HG03108 (cell line): ENCODE measurements at regions not wholly inside any gene's neighbourhood (a gene's known extent, or its start where the extent isn't known, plus 50 kb on each side); places are given as distances from the start of the nearest gene placed in this dataset.

Experiments used
- ATAC-seq: cut with Tn5 transposase; IDR thresholded peaks from one replicate; pipeline ENCODE4 v1.9.1; 2021; ENCODE audit warnings: moderate library complexity; ENCODE audit not compliant: unreplicated experiment

DNA sequence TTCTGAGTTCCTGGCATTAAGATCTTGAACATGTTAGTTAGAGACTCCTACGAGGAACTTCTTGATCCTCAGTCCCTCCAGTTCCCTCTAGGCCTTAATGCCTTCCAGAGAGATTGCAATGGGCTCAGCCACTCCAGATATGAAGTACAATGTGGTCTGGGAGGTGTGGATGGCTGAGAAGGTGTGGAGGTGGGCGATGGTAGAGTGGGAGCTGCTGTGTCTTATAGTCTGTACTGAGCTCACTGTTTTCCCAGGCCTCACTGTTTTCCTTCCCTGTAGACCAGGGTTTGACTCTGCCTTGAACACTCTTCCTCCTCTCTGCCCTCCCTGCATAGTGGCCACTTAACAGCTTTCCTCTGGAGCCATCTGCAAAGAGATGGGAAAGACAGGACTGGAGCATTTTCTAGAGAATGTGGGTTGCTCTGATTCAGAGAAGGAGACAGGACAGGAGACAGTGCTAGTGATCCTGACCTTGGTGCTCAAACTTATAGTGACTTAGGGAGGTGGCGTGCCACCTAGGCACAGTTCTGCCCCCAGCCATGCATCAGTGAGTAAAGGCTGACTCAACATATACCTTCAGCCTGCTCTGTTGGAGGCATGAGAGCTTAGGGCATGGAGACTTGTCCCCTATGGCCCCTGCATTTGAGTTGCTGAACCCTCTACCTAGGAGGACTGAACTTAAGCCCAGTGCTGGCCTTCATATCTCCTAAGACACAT is 129.7 kb downstream of the TDRD15 start:
- no peak for ATAC-seq

DNA sequence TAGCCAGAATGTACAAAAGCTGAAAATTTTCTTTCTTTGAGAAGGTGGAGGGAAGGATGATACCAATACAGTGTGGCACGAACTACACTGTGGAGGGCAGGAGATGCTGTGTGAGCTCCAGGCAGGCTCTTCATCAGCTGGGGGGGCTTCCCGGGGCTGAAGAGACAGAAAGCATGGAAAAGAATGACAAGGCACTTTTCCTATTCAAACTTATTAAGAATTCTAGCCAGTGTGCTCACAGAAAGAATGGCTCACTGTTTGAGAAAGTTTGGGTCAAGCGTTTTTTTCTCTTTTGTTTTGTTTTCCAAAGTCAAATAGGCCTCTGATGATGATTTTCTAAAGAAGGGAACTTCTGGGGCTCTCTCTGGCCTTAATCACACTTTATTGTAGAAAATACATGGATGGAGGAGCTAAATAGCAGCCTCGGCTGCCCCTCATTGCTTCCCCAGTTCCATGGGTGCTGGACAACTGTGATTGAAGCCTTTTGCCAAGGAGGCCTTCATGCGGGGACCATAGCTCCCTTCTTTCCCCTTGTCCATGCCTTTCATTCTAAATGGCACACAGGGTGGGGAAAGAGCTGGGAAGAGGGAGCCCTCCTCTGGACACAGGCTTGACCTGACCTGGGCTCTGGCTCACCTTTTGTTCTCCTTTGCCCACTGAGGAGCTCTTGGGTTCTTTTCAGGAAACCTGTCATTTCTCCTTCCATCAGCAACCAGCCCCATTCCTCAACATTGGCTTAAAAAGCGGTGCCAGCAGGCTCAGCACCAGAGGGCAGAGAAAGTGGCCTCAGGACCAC is 130.6 kb downstream of the TDRD15 start:
- ATAC-seq, result no peak

DNA sequence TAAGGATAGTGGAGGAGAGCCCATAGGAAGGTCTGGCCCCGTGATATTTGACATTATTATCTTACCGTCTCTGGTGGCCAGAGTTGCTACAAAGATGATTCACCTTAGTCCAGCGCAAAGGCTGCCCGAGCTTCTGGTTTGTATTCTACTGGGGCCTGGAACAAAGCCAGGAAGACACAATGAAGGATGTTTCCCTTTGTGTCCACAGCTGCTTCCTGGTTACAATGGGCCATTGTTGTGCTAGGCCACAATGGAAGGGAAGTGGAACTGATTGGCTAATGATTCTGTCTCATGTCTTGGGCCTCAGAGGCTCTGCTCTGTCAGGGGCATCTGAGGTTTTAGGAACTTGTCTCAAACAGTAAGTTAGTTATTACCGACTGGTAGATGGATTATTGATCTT is 132.2 kb downstream of the TDRD15 start:
- ATAC-seq, result peak; percentile 76

GRCh38 chr2:21257621-21258020 is 133.9 kb downstream of the TDRD15 start:
- no peak for ATAC-seq

GRCh38 chr2:21258082-21258481 is 134.3 kb downstream of the TDRD15 start:
- ATAC-seq, result no peak

GRCh38 chr2:21260311-21260710 is 136.5 kb downstream of the TDRD15 start:
- ATAC-seq, result no peak

- ATAC-seq, result no peak
Observed at GRCh38 chr2:21261591-21261990, 137.8 kb downstream of the TDRD15 start.

DNA sequence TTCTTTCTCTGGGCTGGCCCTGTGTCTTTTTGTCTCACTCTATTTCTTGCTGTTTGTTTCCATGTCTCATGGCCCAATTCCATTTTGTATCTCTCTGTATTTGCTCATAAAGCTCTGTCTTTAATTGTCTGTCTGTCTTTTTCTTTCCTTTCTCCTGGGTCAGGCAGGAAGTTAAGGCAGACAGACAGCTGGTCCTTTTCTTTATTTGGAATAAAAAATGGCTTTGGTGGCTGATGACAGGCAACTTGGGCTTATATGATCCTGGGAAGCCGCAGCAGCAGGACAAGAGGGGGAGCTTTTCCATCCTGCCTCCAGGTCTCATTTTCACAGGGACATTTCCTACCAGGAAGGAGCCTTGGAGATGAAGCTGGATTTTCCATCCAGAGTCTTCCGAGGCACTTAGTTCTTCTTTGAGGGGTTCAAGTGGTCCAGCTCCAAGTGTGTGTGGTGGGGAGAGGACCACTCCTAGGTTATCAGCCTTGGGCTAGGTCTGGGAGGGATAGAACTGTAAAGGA is 138.7 kb downstream of the TDRD15 start:
- ATAC-seq, result no peak

- no peak for ATAC-seq
Observed at GRCh38 chr2:21263622-21264021, 139.9 kb downstream of the TDRD15 start.

- no peak for ATAC-seq
Observed at GRCh38 chr2:21265752-21266151, 142.0 kb downstream of the TDRD15 start.

DNA sequence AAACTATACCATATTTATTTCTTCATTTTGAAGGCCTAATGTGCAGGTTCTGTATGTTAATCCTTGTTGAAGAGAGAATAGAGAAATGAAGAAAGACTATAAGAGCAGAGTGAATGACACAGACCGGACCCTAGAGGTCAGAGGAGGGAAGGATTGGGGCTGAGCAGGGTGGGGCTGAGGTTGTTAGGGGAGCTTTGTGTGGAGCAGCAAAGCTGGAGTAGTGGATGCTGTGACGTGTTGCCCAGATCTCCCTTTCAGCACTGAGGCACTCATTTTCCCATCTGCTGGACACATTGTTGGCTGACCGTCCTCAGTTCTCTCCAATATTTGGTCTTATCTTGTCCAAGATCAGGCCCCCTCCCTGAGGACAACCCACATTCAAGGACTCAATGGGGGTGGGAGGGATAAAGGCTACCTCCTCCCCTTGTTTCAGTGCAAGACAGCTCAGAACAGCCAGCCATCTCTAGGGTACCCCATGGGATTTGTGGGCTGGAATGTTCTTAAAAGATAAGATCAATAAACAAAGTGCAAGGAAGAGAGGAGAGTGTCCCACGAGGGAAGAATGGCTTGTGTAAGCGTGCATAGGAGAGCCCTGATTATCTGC is 143.6 kb downstream of the TDRD15 start:
- no peak for ATAC-seq

GRCh38 chr2:21268197-21268877 is 144.6 kb downstream of the TDRD15 start:
- ATAC-seq, result no peak

GRCh38 chr2:21268878-21269224 is 145.1 kb downstream of the TDRD15 start:
- ATAC-seq, result no peak

DNA sequence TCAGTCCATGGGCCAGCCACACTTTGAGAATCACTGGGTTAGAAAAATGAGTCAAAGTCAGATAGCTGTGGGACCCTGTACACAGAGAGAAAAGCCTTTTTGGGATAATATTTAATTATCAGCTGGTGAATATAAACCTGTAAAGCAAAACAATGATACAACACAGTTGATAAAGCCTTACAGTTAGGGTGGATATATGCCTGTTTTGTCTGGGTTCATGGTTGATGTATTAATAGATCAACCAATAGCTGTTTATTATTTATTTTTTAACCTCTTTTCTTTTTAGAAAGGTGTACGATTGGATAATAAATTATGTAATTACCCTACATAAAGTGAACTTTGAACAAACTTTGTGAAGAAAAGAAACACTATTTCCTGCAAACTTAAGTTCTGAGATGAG is 145.6 kb downstream of the TDRD15 start:
- no peak for ATAC-seq

GRCh38 chr2:21270083-21270491 is 146.3 kb downstream of the TDRD15 start:
- no peak for ATAC-seq

DNA sequence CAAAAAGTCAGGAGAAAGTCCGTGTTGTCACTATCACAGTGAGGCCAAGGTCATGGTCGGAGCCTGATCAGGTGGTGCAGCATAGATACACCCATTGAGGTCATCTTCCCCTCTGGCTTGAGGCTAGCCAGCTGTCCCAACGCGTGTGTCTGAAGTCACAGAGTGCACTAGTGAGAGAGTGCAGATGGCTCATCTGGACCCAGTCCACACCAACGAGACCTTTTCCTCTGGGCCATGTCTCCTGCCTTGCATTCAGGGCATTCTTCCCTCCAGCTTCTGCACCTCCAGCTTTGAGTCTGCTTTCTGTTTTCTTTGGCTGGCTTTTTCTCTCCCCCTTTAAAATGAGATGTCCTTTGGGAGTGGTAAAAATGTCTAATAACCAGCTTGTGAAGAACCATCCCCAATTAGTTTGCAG is 146.9 kb downstream of the TDRD15 start:
- ATAC-seq, result no peak

GRCh38 chr2:21276163-21276562 is 152.4 kb downstream of the TDRD15 start:
- no peak for ATAC-seq

- no peak for ATAC-seq
Observed at GRCh38 chr2:21277068-21278056, 153.6 kb downstream of the TDRD15 start.

GRCh38 chr2:21279525-21279924 is 155.8 kb downstream of the TDRD15 start:
- ATAC-seq, result no peak

GRCh38 chr2:21280793-21281192 is 157.0 kb downstream of the TDRD15 start:
- ATAC-seq, result no peak
